Esophagus squamous epithelium (tissue), 4 donors: ENCODE measurements at regions not wholly inside any gene's neighbourhood (a gene's known extent, or its start where the extent isn't known, plus 50 kb on each side); places are given as distances from the start of the nearest gene placed in this dataset.

ENCODE experiments used
- CTCF ChIP-seq, 6 experiments: fragments of 450-650 bp in 4 of 6; fragments of 200-600 bp in 2 of 6; sonication (generic) in 2 of 6; IDR thresholded peaks; one replicate each; pipeline ENCODE4 v1.5.1; 2016 to 2019; ENCODE audit warnings: antibody characterized with exemption in 6 of 6, mild to moderate bottlenecking in 4 of 6, moderate library complexity in 4 of 6
- POLR2A ChIP-seq, 4 donors: fragments of 450-650 bp; IDR thresholded peaks; one replicate each; pipeline ENCODE4 v1.6.1; 2017; ENCODE audit warnings: antibody characterized with exemption in 4 of 4, mild to moderate bottlenecking in 4 of 4, moderate library complexity in 3 of 4

GRCh38 chr4:181078196-181078595 is 1165.0 kb upstream of the TENM3 start:
- TF ChIP-seq CTCF (IDR thresholded peaks at IDR 0.05) = no peak
- no peak for TF ChIP-seq POLR2A (IDR thresholded peaks at IDR 0.05)
